NCI-H2107 treated with DMSO at 0.1 percent for 48 hours (cell line): ENCODE measurements at regions not wholly inside any gene's neighbourhood (a gene's known extent, or its start where the extent isn't known, plus 50 kb on each side); places are given as distances from the start of the nearest gene placed in this dataset.
"Not testable (repeated sequence)": the region's sequence is repeated elsewhere in the genome, so short reads cannot be mapped to it uniquely, and the experiment has no call there.

Experiments used
- DNase-seq: peaks from one replicate; lab custom pipeline; 2025; ENCODE audit not compliant: unreplicated experiment; lab: John Stamatoyannopoulos, UW

DNA sequence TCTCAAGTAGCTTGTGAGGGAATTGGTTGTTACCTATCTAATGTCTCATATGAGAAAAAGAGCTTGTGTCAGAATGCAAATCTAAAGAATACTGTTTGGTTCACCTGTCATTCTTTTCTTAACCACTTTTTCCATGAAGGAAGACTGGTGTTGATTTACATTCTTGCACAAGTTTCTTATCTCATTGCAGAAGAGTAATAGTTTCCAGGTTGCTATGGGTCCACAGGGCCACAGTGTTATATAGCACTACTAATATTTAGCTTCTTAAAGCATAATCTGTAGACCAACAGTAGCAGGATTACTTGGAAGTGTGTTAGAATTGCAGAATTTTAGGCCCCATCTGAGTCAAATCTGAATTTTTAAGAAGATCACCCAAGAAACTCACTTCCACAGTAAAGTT lies 697.5 kb downstream of the GBE1 start:
- DNase-seq, result no peak

DNA sequence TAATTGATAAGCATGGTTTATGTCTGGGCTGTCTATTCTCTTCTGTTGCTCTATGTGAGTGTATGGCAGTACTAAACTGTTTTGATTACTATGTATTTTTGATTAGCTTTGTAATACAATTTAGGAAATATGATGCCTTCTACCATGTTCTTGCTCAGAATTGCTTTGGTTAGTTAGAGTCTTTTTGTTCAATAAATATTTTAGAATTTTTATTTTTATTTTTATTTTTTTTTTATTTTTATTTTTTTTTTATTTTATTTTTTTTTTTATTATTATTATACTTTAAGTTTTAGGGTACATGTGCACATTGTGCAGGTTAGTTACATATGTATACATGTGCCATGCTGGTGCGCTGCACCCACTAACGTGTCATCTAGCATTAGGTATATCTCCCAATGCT lies 710.3 kb downstream of the GBE1 start:
- DNase-seq, result not testable (repeated sequence)

- DNase-seq, result no peak
These were observed 713.3 kb downstream of the GBE1 start for GRCh38 chr3:81048058-81048665.

GRCh38 chr3:81045976-81046375 lies 715.5 kb downstream of the GBE1 start:
- DNase-seq, result no peak

GRCh38 chr3:81045246-81045645 lies 716.2 kb downstream of the GBE1 start:
- DNase-seq, result no peak

DNA sequence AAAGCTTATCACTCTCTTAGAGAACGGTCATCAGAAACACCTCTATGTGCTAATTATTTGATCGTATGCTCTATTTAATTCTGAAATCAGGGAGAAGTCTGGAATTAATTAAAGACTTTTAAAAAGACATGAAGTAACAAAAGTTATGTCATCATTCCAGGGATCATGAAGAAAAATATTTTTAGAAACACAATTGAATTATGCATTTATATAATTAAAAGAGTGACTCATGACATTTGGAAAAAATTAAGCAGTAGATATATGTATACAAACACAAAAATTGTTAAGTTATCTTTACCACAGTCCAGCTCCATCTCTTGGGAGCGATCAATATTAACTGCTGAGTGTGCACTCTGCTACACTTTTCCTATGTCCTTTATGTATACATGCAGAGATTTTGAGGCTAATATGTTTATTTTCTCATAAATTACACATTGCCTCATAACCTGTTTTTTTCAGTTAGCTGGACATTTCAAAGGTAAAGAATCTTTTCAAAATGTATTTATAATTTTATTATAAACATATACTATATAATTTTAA lies 717.7 kb downstream of the GBE1 start:
- DNase-seq, result no peak

- DNase-seq, result no peak
These were observed 718.4 kb downstream of the GBE1 start for GRCh38 chr3:81043009-81043408.

GRCh38 chr3:81041331-81041730 lies 720.1 kb downstream of the GBE1 start:
- DNase-seq, result no peak

- no peak for DNase-seq
These were observed 721.3 kb downstream of the GBE1 start for GRCh38 chr3:81040107-81040506.

DNA sequence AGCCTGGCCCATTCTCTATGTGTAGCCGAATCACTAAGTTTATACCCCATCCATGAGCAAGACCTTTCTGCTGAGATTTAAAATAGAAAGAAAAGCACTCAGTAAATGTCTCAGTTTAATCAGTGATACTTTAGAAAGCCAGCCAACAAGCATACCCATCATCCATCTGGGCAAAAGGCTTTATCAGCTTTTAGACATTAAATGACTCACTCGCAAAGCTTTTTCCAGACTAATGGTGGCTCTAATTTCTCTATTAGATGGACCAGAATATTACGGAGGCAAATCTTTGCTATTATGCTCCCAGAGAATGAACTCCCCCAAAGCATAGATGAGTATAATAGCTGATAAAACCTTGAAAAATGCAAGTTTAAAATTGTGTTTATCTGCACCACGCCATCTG lies 727.8 kb downstream of the GBE1 start:
- DNase-seq, result no peak

DNA sequence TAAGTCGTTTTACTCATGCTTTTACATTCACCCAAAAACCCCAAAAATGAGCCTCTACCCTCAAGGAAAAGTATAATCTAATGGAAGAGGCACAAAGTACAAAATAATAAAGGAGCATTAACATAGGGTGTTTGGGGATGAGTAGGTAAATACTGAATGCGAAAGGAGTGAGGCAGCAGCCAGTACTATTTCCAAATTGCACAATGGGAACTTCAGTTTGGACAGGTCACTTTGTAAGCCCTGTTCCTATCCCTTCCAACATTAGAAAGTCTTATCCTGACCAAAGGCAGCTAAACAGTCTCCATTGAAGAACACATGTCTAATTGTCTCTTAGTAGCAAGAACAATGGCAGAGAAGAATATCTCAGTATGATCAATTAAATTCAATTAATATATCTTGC lies 728.3 kb downstream of the GBE1 start:
- DNase-seq, result no peak

GRCh38 chr3:81029861-81030260 lies 731.6 kb downstream of the GBE1 start:
- DNase-seq, result no peak

DNA sequence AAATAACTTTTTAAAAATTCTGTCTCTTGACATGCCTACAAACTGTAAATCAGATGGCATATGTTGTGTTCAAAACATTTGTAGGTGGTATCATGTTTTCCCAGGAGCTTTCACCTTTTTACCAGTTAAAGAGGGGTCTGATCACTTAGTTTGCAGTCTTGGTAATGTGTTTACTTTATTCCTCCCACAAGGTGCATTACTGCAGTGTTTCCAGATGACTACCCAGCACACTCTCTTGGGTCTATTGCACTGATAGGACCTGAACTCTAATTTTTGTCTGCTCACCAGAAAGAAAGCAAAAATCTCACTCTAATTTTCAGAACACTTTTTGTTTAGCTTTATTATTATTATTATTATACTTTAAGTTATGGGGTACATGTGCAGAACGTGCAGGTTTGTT lies 734.1 kb downstream of the GBE1 start:
- no peak for DNase-seq

- DNase-seq, result no peak
These were observed 736.9 kb downstream of the GBE1 start for GRCh38 chr3:81024560-81024959.

DNA sequence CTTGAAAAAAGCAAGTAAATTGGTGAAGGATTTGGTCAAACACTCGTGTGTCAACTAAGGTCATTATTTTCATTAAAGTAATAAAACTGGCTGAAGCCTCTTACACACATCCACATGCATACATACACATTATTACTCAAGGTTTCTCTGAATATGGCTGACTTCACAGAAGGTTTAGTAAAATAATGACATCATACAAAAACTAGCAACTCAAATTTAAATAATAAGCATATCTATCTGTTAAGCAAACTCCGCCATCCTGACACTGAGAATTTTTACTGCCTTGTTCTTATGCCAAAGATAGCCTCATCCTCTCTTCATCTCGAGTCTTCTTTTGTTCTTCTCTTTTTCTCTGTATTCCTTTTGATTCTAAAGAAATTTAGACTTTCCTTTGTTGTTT lies 739.1 kb downstream of the GBE1 start:
- no peak for DNase-seq

DNA sequence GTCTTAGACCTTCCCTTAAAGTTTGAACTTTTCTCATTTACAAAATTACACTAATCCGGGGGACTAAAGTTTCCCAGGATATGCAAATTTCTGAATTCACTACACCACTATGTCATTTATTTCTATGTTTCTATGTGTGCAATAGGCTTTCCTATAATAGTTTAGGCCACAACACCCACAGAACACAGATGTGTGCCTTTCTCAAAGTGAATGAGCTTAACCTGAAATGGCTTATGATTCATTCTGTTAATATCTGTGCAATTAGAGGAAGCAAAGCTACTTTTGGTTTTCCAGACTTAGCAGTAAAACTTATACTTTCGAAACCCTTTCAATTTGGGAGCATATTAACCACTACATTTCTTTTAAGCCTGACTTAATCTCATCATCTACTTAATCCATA lies 748.1 kb downstream of the GBE1 start:
- no peak for DNase-seq

DNA sequence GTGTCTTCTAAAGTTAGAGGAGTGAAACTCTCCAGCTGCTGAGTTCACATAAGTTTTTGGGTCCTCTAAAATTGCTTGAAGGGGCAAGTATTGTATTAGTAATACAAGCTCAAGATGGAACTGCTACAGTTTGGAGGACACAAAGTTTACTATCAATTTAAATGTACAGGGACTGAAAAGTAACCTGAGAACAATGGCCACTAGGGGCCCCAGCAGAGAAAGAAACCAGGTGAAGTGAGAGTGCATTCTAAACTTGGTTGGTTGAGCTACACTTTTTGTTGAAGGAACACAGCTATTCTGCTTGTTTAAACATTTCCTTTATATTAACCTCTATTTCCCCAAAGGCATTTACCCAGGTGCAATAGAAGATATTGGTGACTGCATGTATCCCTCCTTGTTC lies 755.5 kb downstream of the GBE1 start:
- DNase-seq, result no peak

DNA sequence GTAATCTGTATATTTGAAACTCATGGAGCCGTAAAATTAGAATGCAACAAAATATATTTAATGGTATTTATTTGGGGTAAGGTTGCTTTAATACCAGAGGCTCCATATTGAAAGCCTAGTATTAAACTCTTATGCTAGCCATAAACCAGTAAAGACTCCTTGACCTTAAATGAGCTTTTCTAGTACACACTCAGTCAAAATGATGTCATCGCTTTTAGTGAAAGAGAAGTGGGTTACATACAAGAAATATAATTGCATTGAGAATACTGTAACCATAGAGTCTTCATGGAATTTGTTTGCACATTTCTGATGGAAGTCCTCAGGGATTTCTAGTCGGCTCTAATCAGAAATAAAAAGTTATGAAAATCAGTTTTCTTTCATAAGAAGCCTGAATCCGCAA lies 757.6 kb downstream of the GBE1 start:
- DNase-seq, result no peak

DNA sequence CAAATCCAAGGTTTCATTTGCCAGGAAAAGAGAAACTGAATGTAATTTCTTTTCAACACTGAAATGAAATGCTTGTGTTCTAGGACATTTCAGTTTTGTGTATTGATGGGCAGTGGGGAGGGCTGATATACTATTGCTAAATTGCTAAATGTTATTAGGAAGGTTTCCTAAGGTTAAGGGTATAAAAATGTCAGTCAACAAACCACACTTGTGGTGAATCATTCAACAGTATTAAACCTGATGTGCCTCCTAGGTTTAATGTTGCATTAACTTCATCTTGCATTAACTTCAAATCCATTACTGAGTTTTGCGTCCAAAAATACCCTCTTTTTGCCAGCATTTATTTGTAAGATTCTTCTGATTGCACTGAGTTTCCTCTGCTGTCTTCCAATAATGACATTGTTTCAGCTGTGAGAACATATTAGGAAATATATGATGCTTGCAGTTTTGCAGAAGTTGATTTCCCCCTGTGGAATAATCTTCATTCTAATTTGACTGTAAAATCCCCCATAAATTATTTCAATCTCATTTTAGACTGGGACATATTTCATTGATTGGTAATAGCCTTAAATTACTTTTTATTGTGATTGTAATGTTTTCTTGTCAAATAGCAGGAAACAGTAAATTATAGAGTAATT lies 758.3 kb downstream of the GBE1 start:
- no peak for DNase-seq

DNA sequence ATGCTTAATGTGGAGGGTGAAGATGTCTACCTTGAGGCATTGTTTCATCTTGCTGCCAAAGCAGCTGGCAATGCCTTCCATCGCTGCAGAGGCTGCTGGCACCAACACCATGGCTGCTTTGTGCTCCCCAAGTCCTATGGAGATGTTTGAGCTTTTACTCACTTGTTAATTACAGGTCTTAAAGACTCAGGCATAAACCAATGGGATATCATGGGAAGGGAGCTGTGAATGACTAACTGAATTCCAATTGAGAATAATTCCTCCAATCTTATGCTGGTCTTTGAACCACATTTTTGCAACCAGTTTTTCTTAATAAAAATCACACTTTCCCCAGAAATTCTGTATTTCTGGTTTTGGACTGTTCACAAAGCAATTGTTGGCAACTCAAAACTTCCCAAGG lies 762.0 kb downstream of the GBE1 start:
- no peak for DNase-seq

DNA sequence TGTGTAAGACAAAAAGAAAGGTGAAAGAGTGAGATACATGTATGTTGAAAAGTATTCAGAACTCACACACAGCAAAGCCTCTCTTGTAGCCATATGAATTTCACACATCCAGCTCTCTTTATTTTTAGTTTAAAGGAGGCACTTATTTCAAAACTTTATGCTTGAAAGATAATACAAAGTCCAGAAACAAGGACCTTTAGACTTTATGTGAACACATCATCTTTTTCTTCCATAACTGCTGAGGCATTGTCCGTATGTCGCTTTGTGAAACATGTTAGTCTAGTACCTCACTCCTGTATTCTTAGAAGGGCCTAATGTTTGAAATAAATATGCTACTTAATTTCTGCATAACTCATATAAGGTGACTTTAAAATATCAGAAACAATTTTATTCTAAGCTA lies 763.4 kb downstream of the GBE1 start:
- no peak for DNase-seq

DNA sequence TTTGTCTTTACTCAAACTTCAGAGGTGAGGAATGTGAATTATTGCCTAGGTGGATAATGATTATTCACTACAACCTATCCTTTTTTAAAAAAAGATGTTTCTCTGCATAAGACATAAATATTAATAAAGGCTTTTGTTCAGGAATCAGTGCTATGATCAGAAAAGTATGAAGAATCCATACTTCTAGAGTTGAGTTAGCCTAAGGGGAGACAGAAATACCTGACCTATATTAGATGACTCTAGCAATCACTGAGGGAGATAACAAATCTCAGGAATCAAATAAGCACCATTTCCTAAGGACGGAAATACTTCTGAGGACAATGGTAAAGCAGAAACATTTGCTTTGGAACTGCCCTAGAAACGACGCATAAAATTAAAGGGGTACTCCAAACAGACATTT lies 763.8 kb downstream of the GBE1 start:
- no peak for DNase-seq

- no peak for DNase-seq
These were observed 766.7 kb downstream of the GBE1 start for GRCh38 chr3:80994767-80995166.
